Endothelial cell (in vitro differentiated cells): ENCODE measurements at regions not wholly inside any gene's neighbourhood (a gene's known extent, or its start where the extent isn't known, plus 50 kb on each side); places are given as distances from the start of the nearest gene placed in this dataset.

Experiments used
- DNase-seq: peaks from one replicate; pipeline ENCODE4 v3.0.0; 2021; ENCODE audit warnings: low spot score
- H3K27ac Mint-ChIP-seq: one replicate; pipeline ENCODE4 v1.8.0; 2021; ENCODE audit warnings: mixed read lengths, inconsistent platforms; ENCODE audit not compliant: unreplicated experiment
- H3K27me3 Mint-ChIP-seq: one replicate; pipeline ENCODE4 v1.8.0; 2021; ENCODE audit warnings: mild to moderate bottlenecking, moderate library complexity, mixed read lengths, inconsistent platforms; ENCODE audit not compliant: unreplicated experiment
- H3K36me3 Mint-ChIP-seq: one replicate; pipeline ENCODE4 v1.8.0; 2021; ENCODE audit warnings: mild to moderate bottlenecking, low read depth, mixed read lengths, inconsistent platforms; ENCODE audit not compliant: unreplicated experiment
- H3K4me1 Mint-ChIP-seq: one replicate; pipeline ENCODE4 v1.8.0; 2021; ENCODE audit warnings: mild to moderate bottlenecking, mixed read lengths, inconsistent platforms; ENCODE audit not compliant: unreplicated experiment
- H3K4me3 Mint-ChIP-seq: one replicate; pipeline ENCODE4 v1.8.0; 2021; ENCODE audit warnings: mild to moderate bottlenecking, mixed read lengths, inconsistent platforms; ENCODE audit not compliant: unreplicated experiment
- H3K9me3 Mint-ChIP-seq: one replicate; pipeline ENCODE4 v1.8.0; 2021; ENCODE audit warnings: mixed read lengths, inconsistent platforms; ENCODE audit not compliant: unreplicated experiment
- CTCF ChIP-seq: fragments of 200-600 bp; sonication (generic); IDR thresholded peaks from one replicate; pipeline ENCODE4 v1.5.0; 2021; ENCODE audit warnings: antibody characterized with exemption; ENCODE audit not compliant: unreplicated experiment

GRCh38 chr15:81469154-81469553 is 95.1 kb upstream of the TMC3 start:
- Mint-ChIP-seq H3K4me3 (no peak overlapping the region), H3K27ac (no peak overlapping the region), H3K9me3 (no peaks in the 10 kb centered on the region), H3K27me3 (no peaks in the 10 kb centered on the region), H3K4me1 (no peaks in the 10 kb centered on the region), H3K36me3 (no peaks in the 10 kb centered on the region)
- TF ChIP-seq CTCF = no peak
- DNase-seq = no peak

GRCh38 chr15:81466741-81467140 is 92.7 kb upstream of the TMC3 start:
- no peak overlapping the region for H3K4me3 Mint-ChIP-seq
- DNase-seq = no peak
- H3K27me3 Mint-ChIP-seq = no peaks in the 10 kb centered on the region
- no peaks in the 10 kb centered on the region for H3K4me1 Mint-ChIP-seq
- H3K36me3 Mint-ChIP-seq = no peaks in the 10 kb centered on the region
- no peak overlapping the region for H3K27ac Mint-ChIP-seq
- no peaks in the 10 kb centered on the region for H3K9me3 Mint-ChIP-seq
- no peak for TF ChIP-seq CTCF

GRCh38 chr15:81454024-81454423 is 80.0 kb upstream of the TMC3 start:
- Mint-ChIP-seq H3K9me3 (no peaks in the 10 kb centered on the region), H3K4me3 (no peak overlapping the region), H3K27me3 (no peaks in the 10 kb centered on the region), H3K27ac (peak overlapping the region; percentile 92), H3K4me1 (peaks cover 19% of the 10 kb centered on the region), H3K36me3 (no peaks in the 10 kb centered on the region)
- no peak for TF ChIP-seq CTCF
- no peak for DNase-seq

- TF ChIP-seq CTCF = no peak
- Mint-ChIP-seq H3K27ac (no peak overlapping the region), H3K9me3 (no peaks in the 10 kb centered on the region)
Measured at GRCh38 chr15:81450721-81451120, 76.7 kb upstream of the TMC3 start.

GRCh38 chr15:81449836-81450474 is 75.9 kb upstream of the TMC3 start:
- Mint-ChIP-seq H3K4me3 (no peak overlapping the region), H3K27ac (no peak overlapping the region), H3K4me1 (peaks cover 15% of the 10 kb centered on the region), H3K27me3 (no peaks in the 10 kb centered on the region), H3K9me3 (no peaks in the 10 kb centered on the region), H3K36me3 (no peaks in the 10 kb centered on the region)
- no peak for DNase-seq
- no peak for TF ChIP-seq CTCF

More at GRCh38 chr15:81450721-81451120, 76.7 kb upstream of the TMC3 start:
- no peak overlapping the region for H3K4me3 Mint-ChIP-seq
- H3K36me3 Mint-ChIP-seq = no peaks in the 10 kb centered on the region
- no peaks in the 10 kb centered on the region for H3K27me3 Mint-ChIP-seq
- no peak for DNase-seq
- H3K4me1 Mint-ChIP-seq = peaks cover 15% of the 10 kb centered on the region
